ENCODE measurements at regions not wholly inside any gene's neighbourhood (a gene's known extent, or its start where the extent isn't known, plus 50 kb on each side); places are given as distances from the start of the nearest gene placed in this dataset.

DNA sequence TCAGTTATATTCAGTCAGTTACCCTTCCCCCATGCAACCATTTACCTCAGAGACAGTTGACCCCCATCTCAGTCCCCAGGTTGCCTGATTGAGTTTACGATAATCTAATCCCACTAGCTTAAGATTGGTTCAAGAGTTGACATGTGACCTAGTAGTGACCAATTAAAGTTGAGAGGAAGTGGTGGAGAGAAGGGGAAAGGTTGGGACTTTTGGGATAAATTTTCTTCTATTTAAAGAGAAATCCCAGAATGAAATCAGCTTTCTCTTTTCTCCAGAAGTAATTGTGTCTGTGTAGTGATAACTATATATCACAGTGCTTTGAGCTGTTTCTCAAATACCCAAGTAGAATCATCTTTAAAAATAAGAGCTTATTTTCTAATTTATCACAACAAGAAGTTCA lies 396.7 kb upstream of the CLINT1 start:
- TF ChIP-seq POLR2AphosphoS5 (IDR thresholded peaks at IDR 0.05; ENCODE audit: borderline replicate concordance, low read depth, low read length), result no peak
- no peak for TF ChIP-seq EZH2 (IDR thresholded peaks at IDR 0.05)

Data from SK-N-MC (cell line).